ENCODE measurements at regions not wholly inside any gene's neighbourhood (a gene's known extent, or its start where the extent isn't known, plus 50 kb on each side); places are given as distances from the start of the nearest gene placed in this dataset.
A peak's percentile ranks its signal among the peaks of the same experiment; 100 is the strongest.

- no peak for DNase-seq (ENCODE audit: low read depth, low spot score)
These were observed 51.4 kb upstream of the KANK4 start for GRCh38 chr1:62370594-62370993.

DNA sequence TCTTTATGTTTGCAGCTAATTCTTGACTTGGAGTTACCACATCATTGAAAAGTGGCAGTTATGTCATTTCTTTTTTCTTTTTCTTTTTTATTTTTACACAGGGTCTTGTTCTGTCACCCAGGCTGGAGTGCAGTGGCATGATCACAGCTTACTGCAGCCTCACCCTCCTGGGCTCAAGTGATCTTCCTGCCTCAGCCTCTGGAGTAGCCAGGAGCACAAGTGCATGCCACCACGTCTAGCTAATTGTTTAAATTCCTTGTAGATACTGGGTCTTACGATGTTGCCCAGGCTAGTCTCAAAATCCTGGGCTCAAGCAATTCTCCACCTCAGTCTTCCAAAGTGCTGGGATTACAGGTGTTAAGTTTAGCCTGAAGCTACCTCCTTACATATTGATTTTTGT is 52.1 kb upstream of the KANK4 start:
- DNase-seq (ENCODE audit: low read depth, low spot score) = no peak

- DNase-seq (ENCODE audit: low read depth, low spot score) = no peak
These were observed 54.0 kb upstream of the KANK4 start for GRCh38 chr1:62373221-62373620.

GRCh38 chr1:62377043-62377562 is 57.9 kb upstream of the KANK4 start:
- DNase-seq (ENCODE audit: low read depth, low spot score) = no peak

DNA sequence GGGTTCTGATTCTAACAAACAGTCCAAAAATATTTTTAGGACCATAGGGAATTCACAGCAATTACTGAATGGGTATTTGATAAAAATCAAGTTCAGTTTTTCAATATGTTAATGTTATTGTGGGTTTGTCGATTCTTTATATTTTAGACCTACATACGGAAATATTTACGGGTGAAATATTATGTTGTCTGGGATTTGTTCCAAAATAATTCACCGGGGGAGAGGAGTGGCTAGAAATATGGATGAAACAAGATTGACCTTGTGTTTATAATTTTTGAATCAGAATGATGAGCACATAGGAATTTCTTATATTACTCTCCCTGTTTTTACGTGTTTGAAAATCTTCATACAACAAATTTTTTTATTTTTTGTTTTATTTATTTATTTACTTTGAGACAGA is 56.7 kb upstream of the USP1 start:
- DNase-seq (ENCODE audit: low read depth, low spot score) = no peak

GRCh38 chr1:62381831-62382657 is 54.8 kb upstream of the USP1 start:
- peak; percentile 56 for DNase-seq (ENCODE audit: low read depth, low spot score)

DNA sequence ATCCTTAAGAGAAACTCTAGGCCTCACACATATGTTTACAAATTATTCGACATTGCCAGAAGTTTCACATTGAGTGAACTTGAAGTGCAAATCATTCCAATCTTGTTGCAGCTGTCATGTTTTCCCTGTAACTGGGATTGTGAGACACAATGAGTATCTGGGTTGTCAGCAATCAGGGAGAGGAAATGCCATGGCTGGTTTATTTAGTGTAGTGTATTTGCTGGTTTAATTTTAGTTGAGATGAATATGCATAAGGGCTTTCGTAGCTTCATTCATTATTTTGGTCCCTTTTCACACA is 54.2 kb upstream of the USP1 start:
- DNase-seq (ENCODE audit: low read depth, low spot score) = no peak

- DNase-seq (ENCODE audit: low read depth, low spot score) = peak; percentile 93
These were observed 52.4 kb upstream of the USP1 start for GRCh38 chr1:62384276-62385005.

DNA sequence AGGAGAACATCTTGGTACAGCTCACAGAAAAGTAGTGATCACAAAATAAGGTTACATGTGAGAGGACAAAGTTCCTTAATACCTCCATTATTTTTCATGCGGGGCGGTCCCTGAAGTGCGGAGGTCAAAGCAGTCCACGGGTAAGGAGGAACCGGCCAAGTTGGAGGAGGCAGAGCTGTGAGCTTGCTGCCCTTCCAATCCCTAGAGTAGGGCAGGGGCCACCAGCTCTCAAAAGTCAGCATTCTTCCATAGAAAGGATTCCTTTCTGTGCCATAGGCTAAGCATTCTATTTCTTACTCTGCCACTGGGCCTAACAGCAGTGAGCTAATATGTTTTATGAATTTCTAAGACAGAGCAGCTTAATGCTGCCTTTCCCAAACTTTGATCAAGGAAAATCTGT is 50.9 kb upstream of the USP1 start:
- DNase-seq (ENCODE audit: low read depth, low spot score) = no peak

- DNase-seq (ENCODE audit: low read depth, low spot score) = peak; percentile 68
These were observed 50.3 kb upstream of the USP1 start for GRCh38 chr1:62386351-62387121.
